OCI-M2 (cell line): ENCODE measurements at regions not wholly inside any gene's neighbourhood (a gene's known extent, or its start where the extent isn't known, plus 50 kb on each side); places are given as distances from the start of the nearest gene placed in this dataset.

Experiments
- DNase-seq: peaks from one replicate; lab custom pipeline; 2025; ENCODE audit not compliant: unreplicated experiment; lab: John Stamatoyannopoulos, UW

DNA sequence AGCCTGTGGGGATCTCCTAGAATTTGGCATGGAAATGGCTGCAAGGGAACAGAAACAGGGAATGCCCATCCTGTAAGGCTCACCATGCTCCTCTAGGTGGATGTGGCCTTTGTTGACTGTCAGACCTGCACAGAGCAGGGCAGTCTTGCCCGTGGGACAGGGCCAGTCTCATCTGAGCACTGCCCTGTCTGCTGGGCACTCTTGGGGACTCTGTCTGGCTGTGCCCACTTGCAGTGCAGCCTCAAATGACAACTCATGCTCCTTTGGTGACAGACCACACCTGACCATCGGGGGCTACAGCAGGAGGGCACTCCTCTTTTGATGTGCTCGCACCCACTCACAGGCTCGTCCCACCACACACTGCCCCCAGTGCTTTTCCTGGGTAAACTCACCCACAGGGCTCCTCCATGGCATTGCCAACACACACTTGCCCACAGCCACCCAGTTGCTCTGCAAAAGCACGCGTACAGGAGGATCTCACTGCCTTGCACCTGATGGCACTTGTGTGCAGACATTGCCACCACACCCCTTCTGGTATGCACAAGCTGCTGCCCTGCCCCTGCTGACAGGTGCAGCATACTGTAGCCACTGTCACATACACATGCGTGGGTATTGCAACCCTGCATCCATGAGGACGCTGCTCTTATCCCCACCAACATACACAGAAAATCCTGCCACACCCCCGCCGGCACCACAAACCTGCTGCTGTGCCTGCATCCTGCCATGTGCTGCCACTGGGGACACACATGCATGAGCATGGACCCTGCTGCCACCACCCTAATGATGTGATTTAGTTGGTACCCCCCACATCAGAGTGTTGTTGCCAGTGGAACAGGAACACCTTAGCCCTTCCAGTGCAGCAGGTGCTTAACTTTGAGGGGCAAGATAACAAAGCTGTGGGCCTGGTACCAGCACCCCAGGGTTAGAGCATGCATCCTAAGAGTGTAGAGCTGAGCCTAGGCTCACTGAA, 100.1 kb upstream of the ARHGEF9 start:
- no peak for DNase-seq

DNA sequence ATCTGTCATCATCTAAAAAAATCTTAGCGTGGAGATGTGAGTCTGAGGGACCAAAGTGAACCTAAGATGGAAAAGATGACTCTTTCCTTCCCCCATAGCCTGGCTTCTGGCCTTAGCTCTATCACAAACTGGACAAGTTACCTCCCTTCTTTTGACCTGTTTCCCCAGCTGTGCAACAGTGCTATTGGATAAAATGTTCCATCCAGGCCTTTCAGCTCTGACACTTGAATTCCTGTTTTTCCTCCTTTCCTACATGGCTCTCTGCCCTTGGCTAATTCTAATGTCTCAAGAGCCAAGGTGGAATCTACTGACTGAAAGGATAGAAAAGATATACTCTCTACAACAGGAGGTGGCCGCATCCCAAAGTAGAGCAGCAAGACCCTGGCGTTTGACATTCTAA, 84.5 kb upstream of the ARHGEF9 start:
- no peak for DNase-seq

DNA sequence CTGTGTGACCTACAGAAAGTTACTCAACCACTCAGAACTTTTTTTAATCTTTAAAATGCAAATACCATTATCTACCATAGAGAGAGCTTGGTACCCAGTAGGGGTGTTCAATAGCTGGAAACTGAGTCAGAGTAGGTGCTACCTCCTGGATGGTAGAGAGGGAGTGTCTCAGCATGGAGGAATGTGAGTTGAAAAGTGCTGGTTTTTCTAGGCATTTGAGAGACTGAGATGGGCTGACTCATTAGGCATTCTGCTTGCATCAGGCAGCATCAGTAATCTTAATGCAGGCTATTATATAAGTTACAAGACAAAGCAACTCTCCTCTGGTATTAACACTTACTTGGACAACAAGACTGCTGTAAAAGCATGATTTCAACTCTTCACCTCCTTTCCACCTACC, 70.9 kb upstream of the ARHGEF9 start:
- no peak for DNase-seq

DNA sequence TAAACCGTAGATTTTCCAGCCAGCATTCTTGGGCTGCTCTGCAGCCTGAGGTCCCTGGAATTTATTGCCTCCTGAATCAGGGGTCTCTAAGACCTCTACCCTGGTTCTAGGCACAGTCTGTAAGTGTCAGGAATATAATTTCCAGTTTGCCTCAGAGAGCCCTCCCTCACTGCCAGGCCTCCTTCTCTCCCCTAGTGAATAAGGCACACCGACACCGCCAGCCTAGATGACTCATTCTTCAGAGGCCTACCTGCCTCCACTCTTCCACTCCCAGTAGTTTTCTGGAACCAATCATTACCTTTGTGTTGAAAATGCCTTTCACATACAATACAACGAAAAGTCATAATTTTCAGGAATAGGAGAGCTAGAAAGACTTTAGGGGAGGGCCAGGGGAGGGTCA, 50.3 kb upstream of the ARHGEF9 start:
- DNase-seq = no peak
